Stimulated activated CD4-positive, alpha-beta T cell treated with anti-CD3 and anti-CD28 coated beads, Interleukin-1b, Interleukin-23, amount 100 ng/mL, for 24 hours (primary cell): ENCODE measurements at regions not wholly inside any gene's neighbourhood (a gene's known extent, or its start where the extent isn't known, plus 50 kb on each side); places are given as distances from the start of the nearest gene placed in this dataset.

ENCODE experiments used
- DNase-seq, 4 experiments: peaks; one replicate each; pipeline ENCODE4 v3.0.0-alpha.2; 2020; ENCODE audit warnings: low read depth in 4 of 4, low spot score in 1 of 4

DNA sequence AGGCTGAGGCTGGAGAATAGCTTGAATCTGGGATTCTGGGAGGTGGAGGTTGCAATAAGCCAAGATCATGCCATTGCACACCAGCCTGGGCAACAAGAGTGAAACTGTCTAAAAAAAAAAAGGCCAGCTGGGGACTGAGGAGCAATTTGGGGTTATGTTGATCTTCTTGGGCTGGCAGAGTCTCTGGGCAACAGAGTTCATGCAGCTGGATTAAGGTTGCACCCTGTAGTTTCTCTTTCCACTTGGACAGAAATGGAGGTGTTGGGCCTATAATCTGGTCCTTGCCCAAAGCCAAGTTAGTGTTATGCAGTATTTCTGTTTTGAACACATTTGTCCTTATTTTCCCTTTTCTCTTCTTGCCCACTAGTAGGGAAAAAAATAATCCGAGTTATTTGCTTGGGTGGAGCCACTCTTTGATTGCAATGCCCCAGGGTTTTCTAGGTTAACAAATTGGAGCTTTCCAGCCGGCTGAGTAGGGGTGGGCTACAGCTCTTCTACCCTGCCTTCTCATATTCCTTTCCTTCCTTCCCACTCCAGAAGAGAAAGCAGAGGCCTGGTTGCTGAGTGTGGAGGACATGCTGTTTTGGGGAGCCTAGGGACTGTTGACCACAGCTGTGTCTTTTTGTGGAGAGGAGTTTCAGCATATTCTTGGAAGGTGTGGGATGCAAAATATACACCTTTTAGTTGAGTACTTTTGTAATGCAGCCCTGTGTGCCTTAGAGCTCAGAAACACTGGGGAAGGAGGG lies 213.9 kb downstream of the SOX4 start:
- no peak for DNase-seq

GRCh38 chr6:21808045-21808470 lies 214.5 kb downstream of the SOX4 start:
- no peak for DNase-seq

DNA sequence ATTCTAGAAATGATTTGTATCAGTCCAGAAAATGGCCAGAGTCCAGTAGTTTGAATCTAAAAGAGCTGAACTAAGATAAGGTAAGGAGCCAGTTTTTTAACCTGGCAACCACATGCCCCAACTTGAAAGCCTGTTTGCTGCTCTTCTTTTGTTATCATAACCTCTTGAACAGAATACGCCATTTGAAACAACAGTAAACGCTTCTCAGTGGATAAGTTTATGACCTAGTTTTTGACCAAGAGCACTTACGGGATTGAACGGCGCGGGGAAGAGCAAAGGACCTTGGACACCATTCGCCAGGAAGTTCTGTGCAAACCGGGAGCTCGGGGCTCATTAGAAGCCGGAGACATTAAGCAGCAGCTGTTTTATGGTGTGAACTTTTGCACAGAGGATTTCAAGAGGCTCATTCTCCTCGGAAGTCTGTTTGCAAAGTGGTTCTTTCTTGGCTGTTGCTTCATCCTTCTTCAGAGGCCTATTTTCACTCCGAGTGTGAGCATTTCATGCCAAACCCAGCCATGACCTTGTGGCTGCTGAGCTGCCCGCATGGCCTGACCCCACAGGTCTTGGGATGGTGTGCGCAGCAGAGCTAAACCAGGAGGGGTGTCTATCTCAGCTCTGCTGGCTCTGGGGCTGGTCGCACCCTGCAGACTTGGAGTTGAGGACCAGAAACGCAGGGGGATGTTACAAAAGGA lies 215.1 kb downstream of the SOX4 start:
- no peak for DNase-seq

- no peak for DNase-seq
These were observed 217.9 kb downstream of the SOX4 start for GRCh38 chr6:21811484-21811883.

GRCh38 chr6:21816231-21816630 lies 222.7 kb downstream of the SOX4 start:
- DNase-seq, result no peak

GRCh38 chr6:21820442-21820841 lies 226.9 kb downstream of the SOX4 start:
- no peak for DNase-seq

DNA sequence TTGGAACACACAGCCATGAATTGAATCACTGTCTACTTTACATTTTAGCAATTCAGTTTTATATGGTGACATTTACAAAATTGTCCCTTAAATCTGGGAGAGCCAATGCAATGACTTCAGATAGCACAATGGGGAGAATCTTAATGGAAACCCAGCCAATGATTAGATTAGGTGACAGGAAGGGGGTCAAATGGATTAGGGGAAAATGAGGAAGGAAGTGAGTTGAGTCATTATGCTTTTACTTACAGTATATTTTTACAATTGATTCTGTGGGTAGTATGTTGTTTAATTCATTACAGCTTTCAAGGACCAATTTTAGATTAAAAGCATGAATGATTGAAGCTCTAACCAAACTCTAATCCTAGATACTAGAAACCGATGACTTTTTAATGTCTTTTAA lies 229.8 kb downstream of the SOX4 start:
- no peak for DNase-seq

DNA sequence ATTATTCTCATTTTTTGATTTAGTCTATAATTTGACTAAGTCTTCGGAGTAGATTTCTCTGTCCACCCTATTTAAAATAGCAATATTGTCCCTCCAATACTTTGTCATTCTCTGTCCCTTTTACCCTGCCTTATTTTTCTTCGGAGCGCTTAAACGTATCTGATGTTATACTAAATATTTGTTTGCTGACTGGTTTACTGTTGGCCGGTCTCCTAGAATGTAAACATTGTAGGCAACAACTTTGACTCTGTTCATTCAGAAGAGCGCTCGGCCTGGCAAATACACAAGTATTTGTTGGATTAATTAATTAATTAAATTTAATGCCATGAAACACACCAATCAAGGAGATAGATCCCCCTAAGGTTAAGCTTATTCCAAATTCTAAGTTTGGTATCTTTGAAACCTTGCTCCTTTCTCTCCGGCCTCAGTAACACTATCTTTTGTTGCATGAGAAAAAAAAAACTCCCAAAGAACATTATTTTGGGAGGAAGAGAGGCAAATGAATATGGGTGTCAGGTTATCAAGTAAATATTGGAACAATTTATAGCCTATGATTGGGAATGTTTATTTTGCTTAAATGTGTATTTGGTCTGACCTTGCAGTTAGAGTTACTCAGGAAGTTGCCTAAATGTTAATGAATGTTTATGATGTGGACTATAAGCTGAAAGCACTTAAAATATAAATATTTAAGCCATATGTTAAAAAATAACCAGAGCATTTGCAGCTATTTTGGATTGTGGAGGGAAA lies 231.1 kb downstream of the SOX4 start:
- DNase-seq, result no peak

DNA sequence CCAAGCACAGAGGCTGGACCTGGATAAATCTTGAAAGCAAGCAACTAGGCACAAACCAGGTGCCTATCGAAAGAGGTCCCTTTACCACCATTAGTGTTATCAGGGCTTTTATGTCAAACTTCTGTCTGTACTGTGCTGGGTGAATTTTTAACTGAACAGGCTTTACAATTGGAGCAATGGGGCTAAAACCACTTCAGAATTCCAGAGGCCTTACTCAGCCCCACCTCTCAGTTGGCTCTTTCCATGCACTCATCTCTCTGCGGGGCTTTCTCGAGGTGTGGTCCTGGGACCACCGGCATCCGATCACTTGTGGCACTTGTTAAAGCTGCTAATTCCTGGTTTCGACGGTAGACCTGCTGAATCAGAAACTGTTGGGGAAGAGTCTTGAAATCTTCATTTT lies 232.5 kb downstream of the SOX4 start:
- no peak for DNase-seq

DNA sequence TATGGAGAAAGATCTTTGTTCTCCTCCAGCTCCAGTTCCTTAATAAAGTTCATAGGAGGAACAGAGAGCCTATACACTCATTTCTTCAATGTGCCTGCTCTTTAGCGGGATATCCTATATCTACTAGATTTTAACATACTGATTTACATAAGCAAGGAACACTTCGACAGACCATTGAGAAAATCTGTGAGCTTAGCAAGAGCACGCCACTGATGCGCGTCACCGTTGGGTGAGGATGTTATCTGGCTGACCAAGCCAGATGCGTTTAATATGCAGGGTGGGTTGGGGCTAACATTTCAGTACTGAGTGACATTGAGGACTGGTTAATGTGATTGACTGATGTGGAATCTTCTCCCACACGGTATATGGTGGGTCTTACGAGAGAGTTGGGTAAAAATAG lies 233.4 kb downstream of the SOX4 start:
- DNase-seq, result no peak

- DNase-seq, result no peak
These were observed 234.1 kb downstream of the SOX4 start for GRCh38 chr6:21827425-21828202.

- DNase-seq, result no peak
These were observed 235.2 kb downstream of the SOX4 start for GRCh38 chr6:21828704-21829103.

GRCh38 chr6:21829126-21829525 lies 235.6 kb downstream of the SOX4 start:
- no peak for DNase-seq

- no peak for DNase-seq
These were observed 238.2 kb downstream of the SOX4 start for GRCh38 chr6:21831521-21832291.

- no peak for DNase-seq
These were observed 242.7 kb downstream of the SOX4 start for GRCh38 chr6:21836277-21836676.

GRCh38 chr6:21836772-21837425 lies 243.3 kb downstream of the SOX4 start:
- no peak for DNase-seq

- no peak for DNase-seq
These were observed 246.9 kb downstream of the SOX4 start for GRCh38 chr6:21840428-21840827.

DNA sequence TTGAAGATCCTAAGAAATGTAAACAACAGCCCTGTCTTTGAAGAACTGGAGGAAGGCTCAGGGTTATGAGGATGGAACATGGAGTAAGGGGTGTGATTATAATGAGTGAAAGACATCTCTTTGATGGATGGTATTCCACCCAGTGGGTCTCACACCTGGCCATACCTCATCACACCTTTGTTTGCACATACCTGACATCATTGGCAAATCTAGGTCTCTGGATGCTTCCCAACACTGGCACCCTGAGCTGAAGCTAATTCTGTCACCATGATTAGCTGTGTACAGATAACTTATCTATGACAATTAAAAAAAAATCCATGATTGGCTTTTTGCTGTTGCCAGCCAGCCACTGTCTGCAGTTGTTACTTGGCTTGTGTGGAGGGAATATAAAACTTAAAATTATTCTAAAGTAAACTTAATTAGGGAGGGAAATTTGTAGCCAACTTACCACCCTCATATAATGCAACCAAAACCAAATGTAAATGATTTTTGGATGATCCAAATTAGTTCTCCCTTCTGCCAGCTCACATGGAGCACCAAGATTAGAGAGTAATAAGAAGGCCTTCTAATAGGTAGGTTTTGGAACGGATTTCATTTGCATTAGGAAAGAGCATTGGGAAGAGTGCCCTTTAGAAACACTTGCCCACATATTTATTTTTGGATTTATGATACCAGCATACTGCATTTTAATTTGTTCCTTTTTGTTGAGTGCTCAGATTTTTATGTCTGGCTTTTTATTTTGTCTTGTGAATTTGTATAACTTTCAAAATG lies 249.5 kb downstream of the SOX4 start:
- no peak for DNase-seq
